DOHH2 (cell line): ENCODE measurements at regions not wholly inside any gene's neighbourhood (a gene's known extent, or its start where the extent isn't known, plus 50 kb on each side); places are given as distances from the start of the nearest gene placed in this dataset.

Experiments used
- H3F3A ChIP-seq: fragments of 200-600 bp; sonication (generic), shearing (Covaris generic); 2 replicates; pipeline ENCODE4 v1.6.0; 2016; ENCODE audit warnings: antibody characterized with exemption, mild to moderate bottlenecking; ENCODE audit not compliant: control insufficient read depth, insufficient read depth
- H3K27ac ChIP-seq: fragments of 200-600 bp; sonication (generic); 2 replicates; pipeline ENCODE4 v1.5.1; 2014; ENCODE audit warnings: low read depth, mild to moderate bottlenecking, low read length, moderate library complexity
- H3K27me3 ChIP-seq: fragments of 200-600 bp; sonication (generic); 2 replicates; pipeline ENCODE4 v1.6.1; 2014; ENCODE audit warnings: mild to moderate bottlenecking, low read length, mixed read lengths; ENCODE audit not compliant: control insufficient read depth
- H3K36me3 ChIP-seq: fragments of 200-600 bp; sonication (generic); 2 replicates; pipeline ENCODE4 v1.6.1; 2014; ENCODE audit warnings: mild to moderate bottlenecking, low read length, moderate library complexity, mixed read lengths; ENCODE audit not compliant: control insufficient read depth
- H3K4me1 ChIP-seq: fragments of 200-600 bp; sonication (generic); 2 replicates; pipeline ENCODE4 v1.6.1; 2014; ENCODE audit warnings: mild to moderate bottlenecking, low read length, mixed read lengths; ENCODE audit not compliant: control insufficient read depth
- H3K4me2 ChIP-seq: fragments of 200-600 bp; sonication (generic); 2 replicates; pipeline ENCODE4 v1.6.0; 2014; ENCODE audit warnings: mild to moderate bottlenecking, low read length, moderate library complexity
- H3K4me3 ChIP-seq: fragments of 200-600 bp; sonication (generic); 2 replicates; pipeline ENCODE4 v1.5.1; 2014; ENCODE audit warnings: mild to moderate bottlenecking, low read length, mixed read lengths
- H3K79me2 ChIP-seq: fragments of 200-600 bp; sonication (generic); 2 replicates; pipeline ENCODE4 v1.6.1; 2014; ENCODE audit warnings: mild to moderate bottlenecking, low read length, mixed read lengths; ENCODE audit not compliant: control insufficient read depth
- H3K9me2 ChIP-seq: fragments of 200-600 bp; sonication (generic); replicated peaks from 2 replicates; pipeline ENCODE4 v1.6.1; 2014; ENCODE audit warnings: mild to moderate bottlenecking, low read length, mixed read lengths; ENCODE audit not compliant: control insufficient read depth
- H3K9me3 ChIP-seq: fragments of 200-600 bp; sonication (generic); 2 replicates; pipeline ENCODE4 v1.6.1; 2014; ENCODE audit warnings: antibody characterized with exemption, low read length, mixed read lengths; ENCODE audit not compliant: control insufficient read depth, insufficient read depth
- H4K20me1 ChIP-seq: fragments of 200-600 bp; sonication (generic); 2 replicates; pipeline ENCODE4 v1.6.0; 2014; ENCODE audit warnings: low read depth, mild to moderate bottlenecking, antibody characterized with exemption, low read length, moderate library complexity; ENCODE audit not compliant: control insufficient read depth, insufficient read depth
- CTCF ChIP-seq: fragments of 200-600 bp; sonication (generic); IDR thresholded peaks from one replicate; pipeline ENCODE4 v1.5.1; 2014; ENCODE audit warnings: antibody characterized with exemption, mild to moderate bottlenecking, low read depth, low read length; ENCODE audit not compliant: poor library complexity, severe bottlenecking
- EZH2phosphoT487 ChIP-seq: fragments of 200-600 bp; sonication (generic); IDR thresholded peaks from 2 replicates; pipeline ENCODE4 v1.6.1; 2017; ENCODE audit warnings: borderline replicate concordance, mild to moderate bottlenecking, antibody characterized with exemption, low read length, moderate library complexity, mixed read lengths

- H3K79me2 ChIP-seq = no peaks in the 10 kb centered on the region
- no peak overlapping the region for H3K4me3 ChIP-seq
- H3K9me3 ChIP-seq = no peaks in the 10 kb centered on the region
- H3K27ac ChIP-seq = no peak overlapping the region
- no peaks in the 10 kb centered on the region for H3K36me3 ChIP-seq
- H4K20me1 ChIP-seq = no peaks in the 10 kb centered on the region
- H3F3A ChIP-seq = no peaks in the 10 kb centered on the region
- H3K27me3 ChIP-seq = no peaks in the 10 kb centered on the region
- no peak overlapping the region for H3K4me2 ChIP-seq
- no peaks in the 10 kb centered on the region for H3K4me1 ChIP-seq
- TF ChIP-seq EZH2phosphoT487 = no peak
- no peak for TF ChIP-seq CTCF
- H3K9me2 ChIP-seq = no peaks in the 10 kb centered on the region
These were observed 196.7 kb downstream of the TTC6 start for GRCh38 chr14:37792124-37792523.

DNA sequence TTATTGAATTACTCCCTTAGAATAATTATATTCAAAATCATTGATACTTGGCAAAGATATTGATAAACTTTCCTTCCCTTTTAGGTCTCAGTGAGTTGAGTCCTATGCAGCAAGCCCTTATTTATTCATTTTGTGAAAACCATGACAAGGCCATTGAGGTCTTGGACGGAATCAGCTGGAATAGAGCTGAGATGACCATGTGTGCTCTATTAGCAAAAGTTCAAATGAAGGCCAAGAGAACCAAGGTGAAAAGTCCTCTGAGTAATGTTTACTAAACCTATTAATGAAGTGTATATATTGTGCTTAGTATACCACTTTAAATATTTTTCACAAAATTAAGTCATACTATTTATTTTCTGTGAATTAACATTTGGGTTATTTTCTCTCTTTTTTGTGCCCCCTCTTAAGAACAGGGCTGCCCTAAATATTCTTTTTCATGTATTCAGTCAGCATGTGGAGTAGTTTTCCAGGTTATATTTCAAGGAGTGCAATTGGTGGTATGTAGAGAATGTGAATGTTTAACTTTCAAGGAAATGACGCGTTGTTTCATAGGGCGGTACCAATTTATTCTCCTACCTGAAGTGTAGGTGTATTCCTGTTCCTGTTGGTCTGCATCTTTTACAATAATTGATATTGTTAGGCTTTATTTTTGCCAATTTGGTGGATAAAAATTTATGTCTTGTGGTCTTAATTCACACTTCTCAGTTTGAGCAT is 201.4 kb downstream of the TTC6 start:
- Histone ChIP-seq H3K27me3 (no peaks in the 10 kb centered on the region), H3K4me2 (no peak overlapping the region), H4K20me1 (no peaks in the 10 kb centered on the region), H3K79me2 (no peaks in the 10 kb centered on the region), H3K9me3 (no peaks in the 10 kb centered on the region), H3K9me2 (0 out of 2 replicates have a peak, but pooled peaks cover 2% of the 10 kb centered on the region), H3K27ac (no peak overlapping the region), H3K4me1 (no peaks in the 10 kb centered on the region), H3F3A (no peaks in the 10 kb centered on the region), H3K36me3 (no peaks in the 10 kb centered on the region), H3K4me3 (no peak overlapping the region)
- TF ChIP-seq CTCF (no peak), EZH2phosphoT487 (no peak)

DNA sequence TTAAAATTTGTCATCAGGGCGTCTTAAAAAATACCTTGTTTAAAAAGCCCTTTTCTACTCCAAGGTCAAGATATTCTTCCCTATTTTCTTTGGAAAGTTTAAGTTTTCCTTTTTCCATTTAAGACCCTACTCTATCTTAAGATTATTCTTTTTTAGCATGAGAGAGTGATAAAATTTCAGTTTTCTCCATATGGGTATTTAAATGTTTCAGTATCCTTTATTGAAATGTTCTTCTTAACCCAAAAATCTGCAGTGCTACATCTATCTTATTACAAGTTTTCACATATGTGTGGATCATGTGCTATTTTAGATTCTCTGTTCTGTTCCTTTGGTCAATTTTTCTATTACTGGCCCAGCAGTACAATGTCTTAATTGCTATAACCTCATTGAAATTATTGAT is 202.2 kb downstream of the TTC6 start:
- 0 out of 2 replicates have a peak, but pooled peaks cover 2% of the 10 kb centered on the region for H3K9me2 ChIP-seq
- no peaks in the 10 kb centered on the region for H3K27me3 ChIP-seq
- no peaks in the 10 kb centered on the region for H3K9me3 ChIP-seq
- no peaks in the 10 kb centered on the region for H3K36me3 ChIP-seq
- H3K4me3 ChIP-seq = no peak overlapping the region
- TF ChIP-seq EZH2phosphoT487 (no peak), CTCF (no peak)
- H3K27ac ChIP-seq = no peak overlapping the region
- no peak overlapping the region for H3K4me2 ChIP-seq
- H4K20me1 ChIP-seq = no peaks in the 10 kb centered on the region
- H3K4me1 ChIP-seq = no peaks in the 10 kb centered on the region
- no peaks in the 10 kb centered on the region for H3K79me2 ChIP-seq
- no peaks in the 10 kb centered on the region for H3F3A ChIP-seq
